GM19324 (cell line): ENCODE measurements at regions not wholly inside any gene's neighbourhood (a gene's known extent, or its start where the extent isn't known, plus 50 kb on each side); places are given as distances from the start of the nearest gene placed in this dataset.

Experiments
- ATAC-seq: cut with Tn5 transposase; IDR thresholded peaks from one replicate; pipeline ENCODE4 v1.9.1; 2021; ENCODE audit warnings: mild to moderate bottlenecking, moderate library complexity; ENCODE audit not compliant: unreplicated experiment, low FRiP score

GRCh38 chr2:120496235-120496634 lies 150.3 kb downstream of the INHBB start:
- no peak for ATAC-seq

GRCh38 chr2:120496759-120497158 lies 150.8 kb downstream of the INHBB start:
- no peak for ATAC-seq

DNA sequence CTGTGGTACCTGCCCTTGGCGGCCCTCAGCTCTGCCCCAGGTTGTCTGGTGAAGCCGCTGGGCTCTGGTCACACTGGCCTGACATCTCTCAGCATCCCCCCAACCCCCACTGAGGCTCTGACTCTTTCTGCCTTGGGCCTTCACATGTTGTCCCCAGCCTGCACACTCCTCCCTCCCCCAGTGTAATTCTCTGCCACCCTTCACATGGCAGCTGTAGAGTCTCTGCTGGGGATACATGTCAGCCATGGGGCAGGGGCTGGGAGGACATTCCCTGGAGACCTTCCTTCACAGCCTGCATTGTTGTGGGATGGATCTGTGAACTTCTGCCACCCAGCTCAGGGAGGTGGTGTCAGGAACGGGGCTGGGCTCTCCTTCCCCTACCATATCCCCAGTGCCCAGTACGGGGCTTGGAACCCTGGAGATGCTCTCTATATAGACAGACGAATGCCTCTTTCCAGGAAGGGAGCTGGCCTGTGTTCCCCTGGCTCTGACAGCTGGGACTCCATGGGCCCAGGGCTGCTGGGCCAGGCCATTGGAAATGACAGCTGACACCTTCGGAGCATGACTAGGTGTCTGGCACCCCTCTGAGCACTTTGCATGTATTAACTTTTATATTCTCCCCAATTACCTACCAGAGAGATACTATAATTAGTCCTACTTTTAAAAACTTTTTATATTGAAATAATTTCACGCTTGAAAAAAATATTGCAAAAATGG lies 151.5 kb downstream of the INHBB start:
- no peak for ATAC-seq

DNA sequence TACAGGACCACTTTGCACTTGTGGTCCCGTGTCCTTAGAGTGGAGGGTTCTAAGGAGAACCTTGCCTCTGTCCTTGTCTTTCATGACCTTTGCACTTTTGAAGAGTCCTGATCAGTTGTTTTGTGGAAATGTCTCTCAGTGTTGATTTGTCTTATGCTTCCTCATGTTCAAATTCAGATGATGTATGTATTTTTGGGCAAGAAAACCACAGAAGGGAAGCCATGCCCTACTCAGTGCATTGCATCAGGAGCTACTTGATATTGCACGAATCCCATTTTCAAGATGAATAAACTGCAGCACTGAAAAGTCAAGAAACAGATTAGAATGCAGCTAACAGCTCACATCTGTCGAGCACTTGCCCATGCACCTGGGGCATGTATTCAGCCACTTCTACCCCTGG lies 152.2 kb downstream of the INHBB start:
- ATAC-seq: no peak

DNA sequence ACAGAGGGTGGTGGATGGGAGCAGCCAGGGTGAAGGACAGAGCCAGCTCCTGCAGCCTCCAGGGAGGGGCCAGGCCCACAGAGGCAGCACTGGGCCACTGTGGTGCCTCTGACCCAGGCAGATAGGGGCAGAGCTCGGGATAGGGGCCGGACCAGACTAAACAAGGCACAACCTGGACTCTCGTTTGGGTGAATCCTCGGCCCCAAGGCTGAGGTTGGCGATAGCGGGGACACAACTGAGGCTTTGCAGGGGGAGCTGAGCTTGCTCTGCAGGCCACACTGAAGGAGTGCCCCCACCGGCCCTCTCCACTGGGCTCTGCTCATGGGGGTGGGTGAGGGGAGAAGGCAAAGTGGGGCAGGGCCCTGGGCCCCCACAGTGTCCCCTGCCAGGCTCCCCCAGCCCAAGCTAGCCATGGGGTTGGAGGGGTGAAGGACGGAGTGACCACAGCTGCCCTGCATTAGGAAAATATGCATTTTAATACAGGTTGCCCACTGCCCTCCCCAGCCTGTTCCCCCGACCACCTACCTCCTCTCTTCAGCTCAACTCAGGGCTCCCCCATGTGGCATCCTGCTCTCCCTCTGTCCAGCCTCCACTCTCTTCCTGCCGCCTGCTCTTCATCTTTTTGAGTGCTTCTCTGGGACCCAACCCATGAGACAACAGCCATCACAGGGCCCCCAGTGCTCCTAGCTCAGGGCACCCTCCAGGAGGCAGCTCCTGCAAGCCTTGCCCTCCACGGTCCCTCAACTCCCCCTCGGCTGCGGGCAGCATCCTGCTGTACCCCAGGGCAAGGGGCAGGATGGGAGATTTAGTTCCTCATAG lies 152.8 kb downstream of the INHBB start:
- no peak for ATAC-seq

GRCh38 chr2:120499784-120500495 lies 154.0 kb downstream of the INHBB start:
- ATAC-seq: no peak

DNA sequence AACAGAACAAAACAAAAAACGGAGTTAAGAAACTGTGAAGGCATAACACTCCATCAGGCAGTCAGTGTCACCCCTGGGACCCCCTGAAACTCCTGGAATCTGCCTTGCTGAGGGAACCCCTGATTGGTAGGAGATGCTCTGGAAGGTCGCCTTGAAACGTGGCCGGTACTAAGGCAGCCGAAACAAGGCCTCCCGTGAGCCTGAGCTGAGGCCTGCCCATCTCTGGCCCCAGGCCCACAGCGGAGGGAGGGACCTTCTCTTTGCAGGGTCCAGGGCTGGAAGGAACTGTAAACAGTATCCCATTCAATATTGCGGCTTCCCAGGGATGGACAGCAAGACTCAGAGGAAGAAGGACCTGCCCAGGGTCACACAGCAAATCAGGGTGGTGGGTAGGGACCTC lies 155.7 kb downstream of the INHBB start:
- ATAC-seq: no peak

DNA sequence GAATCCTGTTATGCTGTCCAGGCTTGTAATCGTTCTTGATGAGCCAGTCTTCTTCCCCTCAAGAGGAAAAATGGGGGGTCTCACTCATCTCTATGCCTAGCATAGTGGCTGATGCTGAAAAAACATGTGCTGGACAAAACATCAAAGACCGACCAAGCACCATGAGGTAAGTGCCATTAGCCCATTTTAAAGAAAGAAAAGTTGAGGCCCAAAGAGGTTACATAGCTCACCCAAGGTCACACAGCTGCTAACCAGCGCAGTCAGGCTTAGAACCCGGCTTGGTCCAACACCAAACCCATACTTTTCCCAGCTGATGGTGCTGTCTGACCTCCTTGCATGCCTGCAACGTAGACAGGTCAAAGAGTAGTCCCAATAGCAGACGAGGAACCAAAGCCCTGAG lies 156.4 kb downstream of the INHBB start:
- no peak for ATAC-seq

- ATAC-seq: no peak
Measured at GRCh38 chr2:120502761-120503160, 156.8 kb downstream of the INHBB start.

DNA sequence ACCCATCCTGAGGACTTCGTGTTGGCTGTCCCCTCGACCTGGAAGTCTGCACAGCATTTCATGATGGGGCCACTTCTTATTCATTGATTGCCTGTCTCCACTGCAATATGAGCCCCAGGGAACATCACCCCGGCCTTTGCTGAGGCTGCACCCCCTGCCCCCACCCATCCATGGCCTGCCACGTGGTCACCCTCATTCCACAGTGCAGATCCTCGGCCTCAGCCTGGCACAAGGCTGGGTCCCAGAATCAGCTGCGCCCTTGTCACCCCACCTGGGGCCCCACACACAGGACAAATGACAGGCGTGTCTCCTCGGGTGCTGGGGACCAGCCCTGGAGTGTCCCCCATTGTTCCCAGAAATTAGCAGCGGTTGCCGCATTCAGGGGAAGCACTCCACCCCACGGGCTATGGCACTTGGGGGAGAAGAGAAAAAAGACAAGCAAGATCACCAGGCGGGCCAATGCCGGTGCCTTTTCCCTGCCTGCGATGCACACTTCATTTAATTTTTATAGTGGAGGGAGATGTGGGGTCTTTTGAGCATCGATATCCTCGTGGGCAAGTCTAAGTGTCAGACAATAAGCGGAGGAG lies 157.4 kb downstream of the INHBB start:
- no peak for ATAC-seq

DNA sequence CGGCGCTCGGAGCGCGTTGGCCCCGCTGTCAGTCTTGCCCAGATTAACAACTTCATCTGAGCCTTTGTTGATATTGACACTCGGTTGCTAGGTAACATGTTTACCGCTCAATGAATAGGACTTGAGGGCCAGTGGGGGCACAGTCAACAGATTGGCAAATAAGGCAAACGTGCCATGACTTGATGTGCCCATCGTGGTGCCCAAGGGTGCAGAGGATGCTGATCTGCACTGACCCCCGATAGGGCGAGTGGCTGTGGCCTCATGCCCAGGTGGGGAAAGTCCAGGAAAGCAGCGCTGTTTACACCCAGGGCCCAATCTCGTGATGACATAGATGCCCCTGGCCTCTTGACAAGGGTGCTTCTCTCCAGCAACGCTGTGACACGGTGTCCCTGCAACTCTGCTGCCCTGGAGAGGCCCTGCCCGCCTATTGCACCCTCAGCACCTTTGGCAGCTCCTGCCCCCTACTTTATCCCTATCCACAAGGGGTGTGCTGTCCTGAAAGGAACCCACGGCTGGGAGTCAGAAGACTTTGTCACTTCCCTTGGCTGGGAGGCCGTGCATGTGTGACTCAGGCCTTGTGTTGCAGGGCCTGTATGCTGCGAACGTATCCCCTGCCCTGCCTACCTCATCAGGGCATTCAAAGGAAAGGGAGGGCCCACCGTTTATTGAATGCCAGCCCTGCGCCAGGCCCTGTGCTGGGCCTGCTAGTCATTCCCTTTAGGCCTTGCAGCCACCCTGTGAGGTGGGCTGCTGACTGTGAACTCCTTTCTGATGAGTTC lies 158.0 kb downstream of the INHBB start:
- no peak for ATAC-seq

DNA sequence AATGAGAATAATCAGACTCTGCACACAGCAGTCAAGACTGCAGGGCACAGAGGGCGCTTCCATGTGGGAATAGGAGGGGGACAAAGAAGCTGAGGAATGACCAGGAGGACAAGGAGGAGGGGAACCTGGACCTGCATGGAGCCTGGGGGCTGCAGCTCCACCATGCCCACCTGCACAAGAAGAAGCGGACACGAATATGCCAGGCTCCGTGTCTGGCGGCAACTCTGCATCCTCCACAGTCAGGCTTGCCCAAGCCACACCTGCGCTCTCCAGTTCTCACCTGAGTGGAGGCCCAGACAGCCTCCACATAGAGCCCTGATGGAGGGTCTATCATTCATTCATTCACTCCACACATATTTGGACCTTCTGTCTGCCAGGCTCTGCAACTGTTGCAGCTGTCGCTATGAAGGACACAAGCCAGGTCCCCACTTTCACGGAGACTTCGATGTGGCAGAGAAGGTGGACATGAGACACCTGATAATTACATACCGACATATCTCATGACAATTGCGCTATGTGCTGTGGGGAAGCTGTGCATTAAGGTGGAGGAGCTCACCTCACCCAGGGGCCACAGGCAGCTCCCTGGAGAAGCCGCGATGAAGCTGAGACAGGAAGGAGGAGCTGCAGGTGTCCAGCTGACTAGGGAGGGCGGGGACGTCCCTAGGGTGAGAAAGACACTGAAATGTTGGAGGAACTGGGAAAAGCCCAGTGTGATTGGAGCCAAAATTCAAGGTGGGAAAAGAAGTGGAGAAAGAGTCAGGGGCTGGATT lies 159.2 kb downstream of the INHBB start:
- ATAC-seq: no peak

- ATAC-seq: no peak
Measured at GRCh38 chr2:120508567-120509041, 162.7 kb downstream of the INHBB start.

- ATAC-seq: no peak
Measured at GRCh38 chr2:120509213-120509815, 163.4 kb downstream of the INHBB start.

DNA sequence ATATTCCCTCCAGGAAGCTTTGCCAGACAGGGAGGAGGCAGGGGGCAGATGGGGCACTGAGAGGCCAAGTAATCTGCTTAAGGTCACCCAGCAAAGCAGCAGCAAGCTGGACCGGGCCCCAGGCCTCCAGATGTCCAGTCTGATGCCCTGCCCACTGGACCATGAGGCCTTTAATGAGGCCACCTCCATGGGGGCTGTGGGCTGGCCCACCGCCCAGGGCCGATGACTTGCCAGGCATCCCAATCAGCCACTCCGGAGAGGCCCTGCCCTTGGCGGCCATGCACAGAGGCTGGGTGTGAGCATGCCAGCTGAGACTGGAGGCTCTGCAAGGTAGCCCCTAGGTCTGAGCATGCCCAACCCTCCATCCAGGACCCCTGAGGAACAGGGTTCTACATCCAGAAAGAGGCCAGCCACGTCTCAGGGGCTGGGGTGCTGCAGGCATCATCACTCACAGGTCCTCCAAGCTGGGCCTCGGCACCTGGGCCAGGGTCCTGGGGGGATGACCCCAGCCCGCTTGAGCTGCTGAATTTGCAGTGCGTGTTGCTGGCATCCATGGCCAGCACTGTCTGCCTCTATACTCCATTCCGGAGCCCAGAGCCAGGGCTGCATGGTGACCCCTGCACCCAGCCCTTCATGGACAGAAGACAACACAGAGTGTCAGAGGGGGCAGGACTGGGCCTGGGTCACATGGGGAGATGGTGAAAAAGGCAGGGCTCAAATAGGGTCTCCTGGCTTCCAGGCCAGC lies 164.2 kb downstream of the INHBB start:
- no peak for ATAC-seq

GRCh38 chr2:120510751-120511395 lies 164.9 kb downstream of the INHBB start:
- ATAC-seq: no peak

DNA sequence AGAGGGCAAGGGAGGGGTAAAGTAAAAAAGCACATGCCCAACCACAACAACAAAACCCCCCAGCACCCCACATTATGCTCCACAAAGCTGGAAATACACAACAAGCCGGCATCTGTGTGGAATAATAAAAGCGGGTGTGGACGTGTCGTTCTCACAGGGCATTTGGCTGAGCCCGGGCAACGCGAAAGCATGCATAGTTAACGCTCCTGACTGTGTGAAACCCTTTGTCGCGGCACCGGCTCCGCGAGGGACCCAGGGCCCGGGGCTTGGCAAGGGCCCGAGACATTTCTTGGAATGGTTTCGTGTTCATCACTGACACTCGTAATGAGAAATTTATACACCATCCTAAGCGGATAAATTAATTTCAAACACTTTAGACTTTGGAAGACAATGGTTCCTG lies 165.6 kb downstream of the INHBB start:
- ATAC-seq: no peak
